ENCODE measurements at regions not wholly inside any gene's neighbourhood (a gene's known extent, or its start where the extent isn't known, plus 50 kb on each side); places are given as distances from the start of the nearest gene placed in this dataset.

- no peak overlapping the region for H3K9ac ChIP-seq (ENCODE audit: low read length)
- H3K9me3 ChIP-seq (ENCODE audit: low read length): no peaks in the 10 kb centered on the region
- H3K4me1 ChIP-seq (ENCODE audit: insufficient read depth, low read length): peaks cover 48% of the 10 kb centered on the region
- no peak overlapping the region for H3K27ac ChIP-seq (ENCODE audit: low read depth, low read length)
- H3K4me3 ChIP-seq (ENCODE audit: low read depth in 1 of 2, low read length in 2 of 2): no peak overlapping the region
- H3K36me3 ChIP-seq (ENCODE audit: insufficient read depth, low read length): no peaks in the 10 kb centered on the region
- no peaks in the 10 kb centered on the region for H3K27me3 ChIP-seq (ENCODE audit: control insufficient read depth in 1 of 2, insufficient read depth in 2 of 2, low read length in 2 of 2)
Observed at GRCh38 chr4:79047316-79047715, 108.1 kb upstream of the PAQR3 start.

DNA sequence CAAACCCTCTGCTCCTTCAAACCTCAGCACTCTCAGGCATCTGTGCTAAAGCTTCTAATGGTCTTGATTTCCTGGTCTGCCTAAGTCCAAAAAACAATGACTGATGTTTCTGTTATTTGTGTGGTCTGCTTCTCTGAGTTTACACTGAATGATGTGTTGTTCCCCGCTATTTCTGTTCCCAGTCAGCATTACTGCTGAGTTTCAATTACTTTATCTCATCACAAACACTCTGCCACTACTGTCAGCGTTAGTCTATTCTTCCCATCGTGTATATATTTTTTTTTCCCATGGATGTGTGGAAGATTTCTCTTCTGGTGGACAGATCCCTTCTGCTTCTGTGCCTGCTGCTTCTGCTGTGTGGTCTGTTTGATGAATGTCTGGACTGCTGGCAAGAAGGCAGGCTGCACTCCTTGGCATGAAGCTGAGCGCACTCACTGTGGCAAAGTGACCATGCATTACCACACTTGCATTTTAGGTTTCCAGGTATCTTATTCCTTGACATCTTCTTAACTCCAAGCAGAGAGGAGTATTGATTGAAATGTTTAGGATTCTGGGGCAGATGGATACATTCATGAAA lies 106.9 kb upstream of the PAQR3 start:
- no peaks in the 10 kb centered on the region for H3K9me3 ChIP-seq (ENCODE audit: low read length)
- no peak overlapping the region for H3K27ac ChIP-seq (ENCODE audit: low read depth, low read length)
- H3K36me3 ChIP-seq (ENCODE audit: insufficient read depth, low read length): no peaks in the 10 kb centered on the region
- H3K4me1 ChIP-seq (ENCODE audit: insufficient read depth, low read length): peaks cover 40% of the 10 kb centered on the region
- H3K4me3 ChIP-seq (ENCODE audit: low read depth in 1 of 2, low read length in 2 of 2): no peak overlapping the region
- no peak overlapping the region for H3K9ac ChIP-seq (ENCODE audit: low read length)
- no peaks in the 10 kb centered on the region for H3K27me3 ChIP-seq (ENCODE audit: control insufficient read depth in 1 of 2, insufficient read depth in 2 of 2, low read length in 2 of 2)

- H3K9me3 ChIP-seq (ENCODE audit: low read length): no peaks in the 10 kb centered on the region
- H3K27me3 ChIP-seq (ENCODE audit: control insufficient read depth in 1 of 2, insufficient read depth in 2 of 2, low read length in 2 of 2): no peaks in the 10 kb centered on the region
- H3K4me1 ChIP-seq (ENCODE audit: insufficient read depth, low read length): peaks cover 26% of the 10 kb centered on the region
- no peak overlapping the region for H3K9ac ChIP-seq (ENCODE audit: low read length)
- no peak overlapping the region for H3K27ac ChIP-seq (ENCODE audit: low read depth, low read length)
- no peak overlapping the region for H3K4me3 ChIP-seq (ENCODE audit: low read depth in 1 of 2, low read length in 2 of 2)
- no peaks in the 10 kb centered on the region for H3K36me3 ChIP-seq (ENCODE audit: insufficient read depth, low read length)
Observed at GRCh38 chr4:79044141-79044659, 105.0 kb upstream of the PAQR3 start.

DNA sequence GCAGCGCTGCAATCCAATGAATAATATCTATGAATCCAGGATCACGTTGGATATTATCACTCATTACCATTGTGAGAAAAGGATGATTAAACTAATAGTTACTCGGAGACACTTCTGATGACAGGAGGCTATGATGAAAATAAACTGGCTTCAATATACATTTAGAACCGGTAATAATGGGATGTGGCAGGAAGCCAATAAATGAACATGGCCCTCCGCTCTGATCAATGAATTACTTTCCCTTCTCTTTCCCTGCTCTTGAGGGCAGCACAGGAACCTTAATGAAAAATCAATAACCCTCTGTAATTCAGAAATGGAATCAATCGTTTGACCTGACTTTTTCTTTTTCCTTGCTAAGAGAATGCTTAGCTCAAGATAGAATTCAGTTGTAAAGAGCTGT lies 103.9 kb upstream of the PAQR3 start:
- Histone ChIP-seq H3K27me3 (ENCODE audit: control insufficient read depth in 1 of 2, insufficient read depth in 2 of 2, low read length in 2 of 2) (no peaks in the 10 kb centered on the region), H3K9ac (ENCODE audit: low read length) (no peak overlapping the region), H3K4me1 (ENCODE audit: insufficient read depth, low read length) (peaks cover 16% of the 10 kb centered on the region)

DNA sequence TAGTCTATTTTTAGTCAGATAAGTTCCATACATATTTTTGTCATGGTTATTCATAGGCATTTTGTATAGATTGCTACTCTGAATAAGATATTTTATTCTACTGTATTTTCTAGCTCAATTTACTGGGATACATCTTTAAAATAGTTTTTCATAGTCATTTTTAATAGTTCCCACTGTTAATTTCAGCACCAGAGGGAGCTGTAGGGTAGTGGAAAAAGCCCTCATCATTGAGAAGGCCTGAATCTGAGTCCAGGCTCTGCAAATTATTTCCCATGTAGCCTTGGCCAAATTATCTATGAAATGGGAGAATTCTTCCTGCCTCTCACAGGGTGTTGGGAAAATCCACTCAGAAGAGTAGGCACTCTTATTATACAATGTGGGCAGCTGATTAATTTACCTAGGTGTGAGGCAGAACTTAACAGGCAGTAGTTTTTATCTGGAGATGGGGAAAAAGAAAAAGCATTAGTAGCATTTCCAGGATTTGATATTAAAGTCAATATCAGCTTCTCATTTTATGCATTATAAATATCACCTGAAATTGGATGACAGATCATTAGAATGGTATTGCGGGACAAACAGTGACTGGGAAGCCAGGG lies 102.9 kb upstream of the PAQR3 start:
- Histone ChIP-seq H3K4me1 (ENCODE audit: insufficient read depth, low read length) (peaks cover 12% of the 10 kb centered on the region), H3K27ac (ENCODE audit: low read depth, low read length) (no peak overlapping the region), H3K27me3 (ENCODE audit: control insufficient read depth in 1 of 2, insufficient read depth in 2 of 2, low read length in 2 of 2) (no peaks in the 10 kb centered on the region), H3K36me3 (ENCODE audit: insufficient read depth, low read length) (no peaks in the 10 kb centered on the region), H3K4me3 (ENCODE audit: low read depth in 1 of 2, low read length in 2 of 2) (no peak overlapping the region), H3K9me3 (ENCODE audit: low read length) (no peaks in the 10 kb centered on the region), H3K9ac (ENCODE audit: low read length) (no peak overlapping the region)

More for the DNA sequence above, 103.9 kb upstream of the PAQR3 start:
- Histone ChIP-seq H3K4me3 (ENCODE audit: low read depth in 1 of 2, low read length in 2 of 2) (no peak overlapping the region), H3K27ac (ENCODE audit: low read depth, low read length) (no peak overlapping the region), H3K36me3 (ENCODE audit: insufficient read depth, low read length) (no peaks in the 10 kb centered on the region), H3K9me3 (ENCODE audit: low read length) (no peaks in the 10 kb centered on the region)

DNA sequence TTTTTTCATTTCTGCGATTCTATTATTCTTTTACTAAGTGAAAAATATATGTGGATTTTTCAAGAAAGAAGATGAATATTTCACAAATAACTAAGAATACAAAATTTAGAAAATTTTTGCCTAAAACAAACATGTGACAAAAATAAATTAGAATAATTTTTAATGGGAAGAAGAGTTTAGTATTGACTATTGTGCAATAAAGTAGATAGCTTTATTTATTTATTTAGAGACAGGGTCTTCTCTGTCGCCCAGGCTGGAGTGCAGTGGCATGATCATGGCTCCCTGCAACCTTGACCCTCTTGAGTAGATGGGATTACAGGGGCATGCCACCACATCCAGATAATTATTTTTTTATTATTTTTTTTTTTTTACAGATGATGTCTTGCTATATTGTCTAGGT lies 95.3 kb upstream of the PAQR3 start:
- Histone ChIP-seq H3K36me3 (ENCODE audit: insufficient read depth, low read length) (no peaks in the 10 kb centered on the region), H3K4me1 (ENCODE audit: insufficient read depth, low read length) (no peaks in the 10 kb centered on the region), H3K4me3 (ENCODE audit: low read depth in 1 of 2, low read length in 2 of 2) (no peak overlapping the region), H3K27ac (ENCODE audit: low read depth, low read length) (no peak overlapping the region), H3K9ac (ENCODE audit: low read length) (no peak overlapping the region), H3K9me3 (ENCODE audit: low read length) (no peaks in the 10 kb centered on the region), H3K27me3 (ENCODE audit: control insufficient read depth in 1 of 2, insufficient read depth in 2 of 2, low read length in 2 of 2) (no peaks in the 10 kb centered on the region)

GRCh38 chr4:79030973-79031372 lies 91.7 kb upstream of the PAQR3 start:
- no peak overlapping the region for H3K4me3 ChIP-seq (ENCODE audit: low read depth in 1 of 2, low read length in 2 of 2)
- no peaks in the 10 kb centered on the region for H3K4me1 ChIP-seq (ENCODE audit: insufficient read depth, low read length)
- H3K9ac ChIP-seq (ENCODE audit: low read length): no peak overlapping the region
- H3K27me3 ChIP-seq (ENCODE audit: control insufficient read depth in 1 of 2, insufficient read depth in 2 of 2, low read length in 2 of 2): no peaks in the 10 kb centered on the region
- no peaks in the 10 kb centered on the region for H3K9me3 ChIP-seq (ENCODE audit: low read length)
- H3K36me3 ChIP-seq (ENCODE audit: insufficient read depth, low read length): no peaks in the 10 kb centered on the region
- H3K27ac ChIP-seq (ENCODE audit: low read depth, low read length): no peak overlapping the region

DNA sequence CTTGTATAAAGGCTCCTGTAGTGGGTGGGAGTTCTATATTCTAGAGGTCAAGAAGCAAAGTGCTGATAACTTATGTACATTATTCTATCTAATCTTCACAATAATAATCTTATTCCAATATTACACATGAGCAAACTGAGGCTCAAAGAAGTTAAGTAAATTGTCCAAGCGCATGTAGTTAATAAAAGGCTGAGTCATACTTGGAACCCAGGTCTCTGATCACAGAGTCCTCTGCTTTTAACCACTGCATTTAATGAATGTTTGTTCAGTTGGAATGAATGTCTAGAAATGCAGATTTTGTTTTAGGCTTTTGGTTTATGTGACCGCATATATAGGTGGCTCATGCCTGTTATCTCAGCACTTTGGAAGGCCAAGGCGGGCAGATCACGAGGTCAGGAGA lies 88.4 kb upstream of the PAQR3 start:
- no peak overlapping the region for H3K27ac ChIP-seq (ENCODE audit: low read depth, low read length)
- no peaks in the 10 kb centered on the region for H3K9me3 ChIP-seq (ENCODE audit: low read length)
- H3K4me3 ChIP-seq (ENCODE audit: low read depth in 1 of 2, low read length in 2 of 2): no peak overlapping the region
- no peaks in the 10 kb centered on the region for H3K36me3 ChIP-seq (ENCODE audit: insufficient read depth, low read length)
- no peak overlapping the region for H3K9ac ChIP-seq (ENCODE audit: low read length)
- no peaks in the 10 kb centered on the region for H3K27me3 ChIP-seq (ENCODE audit: control insufficient read depth in 1 of 2, insufficient read depth in 2 of 2, low read length in 2 of 2)
- no peaks in the 10 kb centered on the region for H3K4me1 ChIP-seq (ENCODE audit: insufficient read depth, low read length)

DNA sequence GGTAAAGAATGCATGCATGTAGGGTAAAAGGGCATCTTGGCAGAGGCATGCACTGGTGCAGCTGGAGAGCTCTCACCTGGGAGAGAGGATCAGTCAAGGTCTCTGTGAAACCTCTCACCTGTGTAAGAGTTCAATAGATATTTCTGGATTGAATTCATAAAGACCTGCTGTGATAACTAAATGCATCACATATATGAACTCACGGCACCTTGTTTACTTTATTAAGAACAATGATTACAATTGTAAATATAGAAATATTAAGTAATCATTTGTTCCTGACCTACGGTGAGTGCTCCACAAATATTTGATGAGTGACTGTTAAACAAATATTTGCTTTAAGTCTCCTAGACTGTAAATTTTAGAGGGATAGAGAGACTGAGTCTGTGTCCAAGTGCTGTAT lies 85.9 kb upstream of the PAQR3 start:
- H3K27me3 ChIP-seq (ENCODE audit: control insufficient read depth in 1 of 2, insufficient read depth in 2 of 2, low read length in 2 of 2): no peaks in the 10 kb centered on the region
- no peaks in the 10 kb centered on the region for H3K36me3 ChIP-seq (ENCODE audit: insufficient read depth, low read length)
- H3K4me3 ChIP-seq (ENCODE audit: low read depth in 1 of 2, low read length in 2 of 2): no peak overlapping the region
- H3K9ac ChIP-seq (ENCODE audit: low read length): no peak overlapping the region
- no peaks in the 10 kb centered on the region for H3K9me3 ChIP-seq (ENCODE audit: low read length)
- H3K4me1 ChIP-seq (ENCODE audit: insufficient read depth, low read length): no peaks in the 10 kb centered on the region
- H3K27ac ChIP-seq (ENCODE audit: low read depth, low read length): no peak overlapping the region

DNA sequence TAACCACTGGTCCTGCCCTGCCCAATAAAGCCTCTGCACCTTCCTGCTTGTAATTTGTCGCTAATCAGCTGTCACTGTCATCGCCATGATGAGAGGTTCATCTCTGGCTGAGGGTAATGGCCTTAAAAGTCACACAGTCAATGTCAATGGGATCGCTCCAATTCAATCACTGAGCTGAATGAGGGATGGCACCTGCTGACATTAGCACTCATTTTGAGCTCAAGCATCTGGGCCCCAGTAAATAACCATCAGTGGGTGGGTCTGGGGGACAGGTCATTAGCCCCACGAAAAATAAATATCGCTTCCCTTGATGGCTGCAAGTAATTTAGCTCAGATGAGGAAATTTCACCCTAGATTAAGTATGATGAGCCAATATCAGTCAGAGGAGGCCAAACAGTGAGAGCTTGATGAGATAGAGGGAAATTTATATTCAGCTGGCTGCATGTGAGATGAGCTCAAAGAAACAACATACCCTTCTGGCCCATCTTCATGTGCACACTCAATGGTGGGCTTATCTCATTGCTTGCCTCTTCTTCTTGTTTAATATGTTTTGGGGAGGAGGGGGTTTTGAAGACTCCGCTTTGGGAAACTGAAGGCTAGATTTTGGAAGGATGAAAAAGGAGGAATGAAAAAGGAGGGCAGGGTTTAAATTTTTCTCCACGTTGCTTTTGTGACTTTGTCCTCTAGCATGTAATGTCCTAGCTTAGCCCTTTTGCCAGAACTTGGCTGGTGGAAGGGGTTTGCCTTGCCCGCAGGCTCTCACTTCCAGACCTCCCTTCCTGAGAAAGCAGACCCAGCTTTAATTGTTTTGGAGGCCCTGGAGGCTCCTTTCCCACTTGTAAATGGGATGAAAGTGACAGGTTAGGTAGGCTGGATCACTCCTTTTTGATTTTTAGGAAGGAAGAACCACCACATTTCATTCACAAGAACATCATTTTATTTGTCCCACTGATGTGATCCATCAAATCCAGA lies 84.8 kb upstream of the PAQR3 start:
- no peak overlapping the region for H3K27ac ChIP-seq (ENCODE audit: low read depth, low read length)

GRCh38 chr4:79022529-79022928 lies 83.3 kb upstream of the PAQR3 start:
- Histone ChIP-seq H3K9me3 (ENCODE audit: low read length) (no peaks in the 10 kb centered on the region), H3K36me3 (ENCODE audit: insufficient read depth, low read length) (no peaks in the 10 kb centered on the region), H3K27ac (ENCODE audit: low read depth, low read length) (no peak overlapping the region), H3K4me1 (ENCODE audit: insufficient read depth, low read length) (no peaks in the 10 kb centered on the region), H3K27me3 (ENCODE audit: control insufficient read depth in 1 of 2, insufficient read depth in 2 of 2, low read length in 2 of 2) (no peaks in the 10 kb centered on the region), H3K9ac (ENCODE audit: low read length) (no peak overlapping the region), H3K4me3 (ENCODE audit: low read depth in 1 of 2, low read length in 2 of 2) (no peak overlapping the region)

More for the DNA sequence above, 84.8 kb upstream of the PAQR3 start:
- Histone ChIP-seq H3K27me3 (ENCODE audit: control insufficient read depth in 1 of 2, insufficient read depth in 2 of 2, low read length in 2 of 2) (no peaks in the 10 kb centered on the region), H3K4me1 (ENCODE audit: insufficient read depth, low read length) (no peaks in the 10 kb centered on the region), H3K9me3 (ENCODE audit: low read length) (no peaks in the 10 kb centered on the region), H3K4me3 (ENCODE audit: low read depth in 1 of 2, low read length in 2 of 2) (no peak overlapping the region), H3K9ac (ENCODE audit: low read length) (no peak overlapping the region), H3K36me3 (ENCODE audit: insufficient read depth, low read length) (no peaks in the 10 kb centered on the region)
